ENCODE measurements at regions not wholly inside any gene's neighbourhood (a gene's known extent, or its start where the extent isn't known, plus 50 kb on each side); places are given as distances from the start of the nearest gene placed in this dataset.

- no peak for DNase-seq
These were observed 631.8 kb downstream of the SQOR start for GRCh38 chr15:46266661-46267060.

DNA sequence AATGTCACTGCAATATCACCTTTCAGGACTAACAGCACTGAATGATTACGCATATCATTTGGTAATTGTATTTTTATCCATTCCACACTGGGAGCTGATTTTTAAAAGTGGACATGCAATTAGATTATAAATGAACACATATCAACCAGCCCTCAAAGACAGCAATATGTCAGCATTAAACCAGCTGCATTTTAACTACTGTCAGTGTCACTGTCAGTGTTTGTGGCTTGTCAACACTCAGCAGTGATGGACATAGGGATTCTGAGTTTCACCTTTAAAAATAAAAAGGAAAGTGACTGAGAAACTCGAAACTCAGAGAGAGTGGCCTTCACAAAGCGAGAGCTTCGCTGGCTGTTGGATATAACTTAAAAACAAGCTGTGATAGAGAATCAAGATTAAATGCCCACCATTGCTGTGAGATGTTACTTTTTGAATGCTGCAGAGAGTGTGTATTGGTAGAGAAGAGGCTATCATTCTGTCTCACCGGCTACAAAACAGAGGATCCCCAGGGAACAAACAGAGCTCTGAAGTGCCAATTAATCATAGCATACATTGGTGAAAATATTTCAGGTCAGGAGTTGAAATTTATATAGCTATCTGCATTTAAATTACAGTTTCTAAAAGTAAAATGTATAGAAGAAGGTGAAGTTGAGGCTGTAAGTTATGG lies 635.8 kb downstream of the SQOR start:
- DNase-seq: no peak

DNA sequence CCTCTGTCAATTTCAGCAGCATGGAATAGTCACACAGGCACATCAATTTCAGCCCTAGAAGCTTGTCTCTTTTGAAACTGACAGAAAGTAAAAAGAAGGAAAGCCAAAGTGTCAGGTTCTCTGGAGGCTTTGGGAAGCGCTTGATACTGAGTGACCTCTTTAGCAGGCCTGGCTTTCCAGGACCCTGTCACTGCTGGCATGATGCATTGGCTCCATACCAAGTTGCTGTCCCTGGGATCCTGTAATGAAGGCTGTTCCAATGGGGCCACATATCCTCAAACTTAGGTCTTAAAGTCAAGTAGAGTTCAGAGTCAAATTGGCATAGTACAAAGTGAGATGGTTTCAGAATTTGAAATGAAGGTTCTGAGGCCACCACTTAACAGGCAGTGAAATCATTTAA lies 640.9 kb downstream of the SQOR start:
- no peak for DNase-seq

GRCh38 chr15:46277451-46277850 lies 642.6 kb downstream of the SQOR start:
- no peak for DNase-seq

- DNase-seq: no peak
These were observed 643.2 kb downstream of the SQOR start for GRCh38 chr15:46278062-46278461.

GRCh38 chr15:46278486-46279090 lies 643.8 kb downstream of the SQOR start:
- DNase-seq: no peak

DNA sequence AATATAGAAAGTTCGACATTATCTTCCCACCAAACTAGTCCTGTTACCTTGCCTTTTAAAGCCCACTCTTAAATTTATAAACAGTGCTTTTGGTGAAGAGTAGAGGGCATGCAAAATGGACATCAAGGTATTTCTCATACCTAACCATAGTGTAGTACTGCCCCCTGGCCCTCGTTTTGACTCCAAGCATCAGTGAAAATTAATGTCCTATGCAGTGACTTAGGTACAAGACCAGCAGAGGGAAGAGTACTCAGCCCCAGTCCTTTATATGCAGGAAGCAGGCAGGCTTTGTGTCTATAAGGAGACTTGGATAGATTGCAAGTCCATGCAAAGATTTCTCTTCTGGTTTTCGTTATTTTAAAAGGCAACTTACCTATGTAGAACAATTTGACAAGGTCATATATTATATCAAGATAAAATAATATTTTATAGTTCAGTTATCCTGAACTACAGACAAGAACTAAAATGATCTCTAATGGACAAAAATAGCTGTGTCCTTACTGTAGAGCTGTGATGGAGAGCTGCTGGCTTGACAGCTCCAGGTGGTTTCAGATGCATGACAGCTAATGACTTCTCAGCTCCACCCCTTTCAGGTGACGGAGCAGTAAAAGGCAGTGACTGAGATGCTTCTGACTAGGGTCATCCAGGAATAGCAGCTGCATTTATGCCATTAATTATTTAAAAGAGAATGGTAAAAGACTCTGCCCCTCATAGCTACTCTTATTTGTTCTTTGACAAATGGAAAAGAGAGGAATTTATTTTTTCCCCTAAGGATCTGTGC lies 646.1 kb downstream of the SQOR start:
- no peak for DNase-seq

DNA sequence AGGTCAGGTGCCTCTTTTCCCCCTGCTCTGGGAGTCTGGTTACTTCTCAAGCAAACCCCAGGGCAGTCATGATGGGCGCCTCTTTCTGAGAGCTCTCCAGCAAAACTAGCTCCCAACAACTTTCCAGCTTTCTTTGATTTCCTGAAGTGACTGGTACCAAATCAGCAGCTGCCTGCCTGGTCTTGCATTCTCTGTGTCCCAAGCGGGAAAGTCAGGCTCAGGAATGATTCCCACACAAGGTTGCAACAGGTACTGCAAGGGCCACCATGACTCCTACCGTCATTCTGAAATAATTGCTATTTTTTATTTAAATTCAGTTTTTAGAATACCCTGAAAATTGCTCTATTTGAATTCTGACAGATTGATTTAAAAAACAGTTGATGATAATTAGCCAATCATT lies 658.7 kb downstream of the SQOR start:
- no peak for DNase-seq

- no peak for DNase-seq
These were observed 661.2 kb downstream of the SQOR start for GRCh38 chr15:46296002-46296401.

- DNase-seq: no peak
These were observed 662.0 kb downstream of the SQOR start for GRCh38 chr15:46296797-46297196.

GRCh38 chr15:46297766-46298165 lies 662.9 kb downstream of the SQOR start:
- DNase-seq: no peak

DNA sequence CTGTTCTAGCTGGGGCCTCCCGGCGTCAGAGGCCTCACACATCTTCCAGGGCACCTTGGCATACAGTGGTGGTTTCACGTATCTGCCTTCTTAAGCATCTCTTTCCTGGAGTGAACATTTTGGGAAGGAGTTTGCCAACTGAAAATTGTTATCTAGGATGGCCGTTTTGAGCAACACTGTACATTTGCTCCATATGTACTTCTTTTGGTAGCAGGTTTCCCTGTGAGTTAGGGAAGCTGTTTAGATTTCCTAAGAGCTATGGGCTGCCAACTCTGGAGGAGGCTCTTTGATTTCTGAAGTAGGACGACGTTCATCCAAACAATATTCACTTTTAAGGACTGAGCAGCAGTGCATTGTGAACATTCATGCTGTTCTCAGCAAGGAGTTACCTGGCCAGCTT lies 665.9 kb downstream of the SQOR start:
- no peak for DNase-seq

GRCh38 chr15:46301291-46301690 lies 666.5 kb downstream of the SQOR start:
- DNase-seq: no peak

DNA sequence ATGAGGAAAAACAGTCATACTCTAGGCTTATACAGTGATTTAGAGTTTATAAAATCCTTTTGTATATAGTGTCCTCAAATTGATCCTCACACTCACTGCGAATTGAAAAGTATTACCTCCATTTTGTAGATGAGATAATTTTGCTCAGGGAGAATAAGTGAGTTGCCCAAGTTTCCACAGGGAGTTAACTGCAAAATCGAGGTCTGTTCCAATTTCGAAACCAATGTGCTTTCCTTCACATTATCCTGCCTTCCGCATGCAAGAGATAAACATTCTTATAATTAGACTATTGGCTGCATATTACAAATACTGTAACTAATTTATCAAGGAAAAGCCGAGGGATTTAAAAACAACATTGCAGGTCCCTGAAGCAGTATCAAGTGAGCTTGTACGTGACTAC lies 667.0 kb downstream of the SQOR start:
- no peak for DNase-seq

DNA sequence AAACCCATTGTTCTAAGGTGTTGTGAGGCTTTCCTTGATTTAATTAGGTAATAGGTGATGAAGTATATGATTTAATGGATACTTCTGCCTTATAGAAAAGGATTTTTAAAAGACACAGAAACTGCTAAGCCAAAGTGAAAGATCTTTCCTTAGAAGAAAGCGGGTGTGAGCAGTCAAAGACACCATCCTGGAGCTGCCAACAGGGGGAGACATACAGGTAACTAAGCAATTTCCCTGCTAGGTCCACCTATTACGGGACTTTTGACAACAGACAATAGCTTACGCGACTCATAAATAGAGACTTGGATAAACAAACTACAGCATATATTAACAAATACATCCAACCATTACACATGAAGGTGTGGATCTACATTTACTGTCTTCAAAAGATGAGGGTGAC lies 669.5 kb downstream of the SQOR start:
- DNase-seq: no peak

GRCh38 chr15:46307746-46308145 lies 672.9 kb downstream of the SQOR start:
- DNase-seq: no peak

DNA sequence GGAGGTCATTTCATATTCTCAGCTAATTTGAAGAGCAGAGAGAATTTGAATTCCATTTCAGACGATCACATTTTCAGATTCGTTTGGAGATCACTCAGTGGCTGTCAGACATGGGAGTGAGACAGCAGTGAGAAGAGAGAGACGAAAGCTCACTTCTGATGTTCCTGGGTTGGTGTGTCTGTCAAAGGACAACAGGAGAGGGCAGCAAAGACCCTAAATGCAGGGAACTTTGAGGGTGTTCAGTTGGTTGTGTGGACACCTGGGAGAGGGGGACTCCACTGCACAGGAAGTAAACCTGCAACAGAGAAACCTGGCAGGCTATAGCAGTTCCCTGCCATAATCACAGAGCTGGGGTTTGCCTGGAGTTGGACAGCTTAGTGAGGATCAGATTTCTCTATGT lies 675.1 kb downstream of the SQOR start:
- DNase-seq: no peak

DNA sequence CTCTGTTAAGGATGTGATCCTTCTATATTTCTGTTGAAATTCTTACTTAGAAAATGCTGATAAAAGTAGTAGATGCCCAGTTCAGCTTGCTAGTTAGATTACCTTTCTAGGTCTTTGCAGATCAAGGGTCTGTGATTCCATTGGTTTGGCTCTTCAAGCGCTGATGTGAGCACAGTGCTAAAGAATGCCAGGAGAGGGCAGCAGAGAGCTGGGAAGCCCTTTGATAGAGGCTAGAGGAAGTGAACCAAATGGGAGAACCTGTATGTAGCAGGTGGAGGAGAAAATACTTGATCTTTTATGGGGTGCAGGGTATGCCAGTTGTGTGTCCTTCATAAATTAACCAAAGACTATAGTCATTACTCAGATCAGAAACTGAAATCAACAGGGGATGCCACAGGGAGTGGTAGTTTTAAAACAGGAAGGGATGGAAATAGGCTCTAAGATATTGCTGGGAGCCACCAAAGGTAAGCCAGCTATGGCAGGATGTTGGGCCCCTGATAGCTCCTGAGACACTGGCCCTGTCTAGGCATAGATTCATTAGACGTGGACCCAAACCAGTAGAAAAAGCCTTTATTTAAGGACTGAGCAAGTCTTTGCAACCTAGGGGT lies 677.4 kb downstream of the SQOR start:
- DNase-seq: peak; percentile 42

DNA sequence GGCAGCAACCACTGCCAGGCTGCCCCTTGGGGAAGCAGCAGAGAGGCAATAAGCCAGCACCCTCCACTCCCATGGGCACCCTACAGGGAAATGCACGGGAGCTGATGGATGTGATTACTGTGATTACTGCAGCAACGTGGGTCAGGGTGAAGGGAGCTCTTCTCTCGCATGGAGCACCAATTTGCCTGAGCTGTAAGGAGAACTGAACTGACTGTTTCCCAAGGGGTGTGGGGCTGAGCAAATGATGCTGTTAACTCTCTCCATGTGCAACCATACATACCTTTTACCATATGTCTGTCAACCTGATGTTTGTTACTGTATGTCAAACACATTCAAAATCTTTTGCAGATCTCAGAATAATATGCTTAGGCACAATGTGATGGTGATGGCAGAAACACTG lies 680.6 kb downstream of the SQOR start:
- no peak for DNase-seq

GRCh38 chr15:46316024-46316423 lies 681.2 kb downstream of the SQOR start:
- no peak for DNase-seq

DNA sequence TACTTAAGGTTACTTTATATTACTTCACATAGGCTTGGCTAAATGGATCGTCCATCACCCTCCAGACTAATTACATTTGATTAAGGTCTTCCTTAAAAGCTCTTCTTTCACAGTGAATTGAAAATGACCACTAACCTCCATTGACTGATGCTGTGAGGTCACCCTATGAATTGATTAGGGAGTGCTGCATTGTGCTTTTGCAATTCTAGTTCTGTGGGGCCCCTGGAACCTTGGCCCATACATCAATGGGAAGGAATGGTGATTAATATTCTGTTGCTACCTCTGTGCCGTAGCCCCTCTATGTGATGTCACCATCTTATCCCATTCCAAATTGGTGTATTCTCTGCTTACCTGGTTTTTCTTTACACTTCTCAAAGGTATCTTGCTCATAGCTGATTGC lies 682.2 kb downstream of the SQOR start:
- DNase-seq: no peak

DNA sequence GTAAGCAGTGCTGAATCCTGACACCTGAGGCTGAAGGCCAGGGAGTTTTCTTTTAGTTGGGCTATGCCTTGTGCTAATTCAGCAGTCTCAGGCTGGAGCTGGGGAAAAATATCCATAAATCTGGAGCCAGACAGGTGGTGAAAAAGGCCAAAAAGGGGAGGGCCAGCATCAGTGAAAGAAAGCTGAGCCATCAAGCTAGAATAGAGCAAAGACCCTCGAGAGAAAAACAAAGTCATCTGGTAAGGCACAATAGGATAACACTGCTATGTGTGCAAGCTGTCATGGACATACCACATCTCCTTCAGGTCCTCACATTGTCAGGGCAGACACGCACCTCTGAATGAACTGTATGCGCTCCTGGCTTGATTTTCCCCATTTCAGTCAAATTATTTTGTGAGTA lies 687.9 kb downstream of the SQOR start:
- no peak for DNase-seq

DNA sequence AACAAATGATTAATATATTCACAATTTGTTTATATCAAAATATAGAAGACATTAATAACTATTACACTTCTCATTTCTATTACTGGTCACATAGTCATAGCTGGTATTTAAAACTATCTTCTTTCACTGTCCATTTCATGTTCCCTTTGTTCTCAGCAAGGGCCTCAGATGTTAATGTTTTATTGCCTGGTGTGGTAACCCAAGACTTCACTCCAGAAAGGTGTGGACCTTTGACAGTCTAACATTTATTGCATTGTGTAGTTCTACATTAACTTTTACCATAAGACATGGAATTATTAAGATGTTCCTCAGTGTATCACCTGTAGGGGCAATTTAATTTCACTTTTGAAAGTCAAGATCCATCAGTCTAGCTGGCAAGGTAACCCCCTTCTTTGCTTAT lies 691.3 kb downstream of the SQOR start:
- DNase-seq: no peak

DNA sequence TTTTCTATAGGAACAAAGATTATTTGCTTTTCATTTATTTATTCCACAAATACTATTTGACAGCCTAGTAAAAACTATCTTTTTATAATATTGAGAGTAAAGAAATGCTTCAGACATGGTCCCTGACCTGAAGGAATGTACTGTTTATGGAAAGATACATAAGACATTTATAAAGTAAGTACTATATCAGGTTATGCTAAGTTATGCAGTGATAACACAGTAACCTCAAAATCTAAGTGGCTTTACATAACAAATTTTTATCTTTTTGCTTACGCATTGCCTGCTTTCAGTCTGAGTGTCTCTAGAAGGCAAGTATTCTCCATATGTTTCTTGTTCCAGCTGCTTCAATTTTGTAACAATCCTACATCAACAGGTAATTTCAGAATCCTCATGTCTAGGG lies 694.0 kb downstream of the SQOR start:
- no peak for DNase-seq

Data from CD4-positive, alpha-beta T cell treated with Interleukin-15 for 1 hour (primary cell).